LNCaP clone FGC (cell line): ENCODE measurements at regions not wholly inside any gene's neighbourhood (a gene's known extent, or its start where the extent isn't known, plus 50 kb on each side); places are given as distances from the start of the nearest gene placed in this dataset.

Experiments used
- DNase-seq: peaks from one replicate; pipeline ENCODE4 v3.0.0-alpha.2; 2011; ENCODE audit warnings: low read depth
- H3K4me3 ChIP-seq: 2 replicates; pipeline ENCODE4 v1.5.1; 2011; ENCODE audit warnings: mild to moderate bottlenecking, low read depth, low read length, control low read depth
- TF ChIP-seq, protein P1 (sequence below): IDR thresholded peaks from 2 replicates; pipeline ENCODE4 v1.5.1; 2012; ENCODE audit warnings: mild to moderate bottlenecking; ENCODE audit not compliant: control insufficient read depth, insufficient read depth; ENCODE audit errors: extremely low read depth

DNA sequence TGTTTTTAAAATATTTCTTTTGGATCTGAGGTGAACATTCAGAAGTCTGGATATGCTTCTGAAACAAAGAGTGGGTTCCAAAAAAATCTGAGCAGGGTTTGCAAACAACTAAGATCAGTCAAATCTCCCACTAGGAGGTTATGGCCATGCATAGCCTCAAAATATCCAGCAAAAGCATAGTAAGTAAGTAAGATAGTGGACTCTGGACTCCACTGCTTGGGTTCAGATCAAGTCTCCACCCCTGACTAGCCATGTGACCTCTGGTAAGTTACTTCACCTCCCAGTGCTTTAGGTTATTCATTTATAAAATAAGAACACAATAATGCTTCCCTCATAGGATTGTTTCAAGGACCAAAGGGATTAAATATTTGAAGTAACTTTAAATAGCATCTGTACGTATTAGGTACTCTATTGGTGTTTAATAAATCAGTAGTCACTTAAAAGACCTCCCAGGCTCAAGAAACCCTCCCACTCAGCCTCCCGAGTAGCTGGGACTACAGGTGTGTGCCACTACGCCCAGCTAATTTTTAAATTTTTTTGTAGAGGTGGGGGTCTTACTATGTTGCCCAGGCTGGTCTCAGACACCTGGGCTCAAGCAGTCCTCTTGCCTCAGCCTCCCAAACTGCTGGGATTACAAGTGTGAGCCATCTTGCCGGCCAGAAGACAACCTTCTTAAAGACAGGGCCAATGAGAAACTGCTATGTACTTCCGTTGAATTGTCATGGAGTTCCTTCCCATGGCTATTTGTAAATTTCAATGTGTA lies 95.7 kb upstream of the SOX5 start:
- DNase-seq: no peak
- H3K4me3 ChIP-seq: no peak overlapping the region
- TF ChIP-seq, protein P1, sequence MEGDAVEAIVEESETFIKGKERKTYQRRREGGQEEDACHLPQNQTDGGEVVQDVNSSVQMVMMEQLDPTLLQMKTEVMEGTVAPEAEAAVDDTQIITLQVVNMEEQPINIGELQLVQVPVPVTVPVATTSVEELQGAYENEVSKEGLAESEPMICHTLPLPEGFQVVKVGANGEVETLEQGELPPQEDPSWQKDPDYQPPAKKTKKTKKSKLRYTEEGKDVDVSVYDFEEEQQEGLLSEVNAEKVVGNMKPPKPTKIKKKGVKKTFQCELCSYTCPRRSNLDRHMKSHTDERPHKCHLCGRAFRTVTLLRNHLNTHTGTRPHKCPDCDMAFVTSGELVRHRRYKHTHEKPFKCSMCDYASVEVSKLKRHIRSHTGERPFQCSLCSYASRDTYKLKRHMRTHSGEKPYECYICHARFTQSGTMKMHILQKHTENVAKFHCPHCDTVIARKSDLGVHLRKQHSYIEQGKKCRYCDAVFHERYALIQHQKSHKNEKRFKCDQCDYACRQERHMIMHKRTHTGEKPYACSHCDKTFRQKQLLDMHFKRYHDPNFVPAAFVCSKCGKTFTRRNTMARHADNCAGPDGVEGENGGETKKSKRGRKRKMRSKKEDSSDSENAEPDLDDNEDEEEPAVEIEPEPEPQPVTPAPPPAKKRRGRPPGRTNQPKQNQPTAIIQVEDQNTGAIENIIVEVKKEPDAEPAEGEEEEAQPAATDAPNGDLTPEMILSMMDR: no peak

- no peak overlapping the region for H3K4me3 ChIP-seq
- TF ChIP-seq, protein P1: no peak
- no peak for DNase-seq
These were observed 93.2 kb upstream of the SOX5 start for GRCh38 chr12:24042651-24043050.

DNA sequence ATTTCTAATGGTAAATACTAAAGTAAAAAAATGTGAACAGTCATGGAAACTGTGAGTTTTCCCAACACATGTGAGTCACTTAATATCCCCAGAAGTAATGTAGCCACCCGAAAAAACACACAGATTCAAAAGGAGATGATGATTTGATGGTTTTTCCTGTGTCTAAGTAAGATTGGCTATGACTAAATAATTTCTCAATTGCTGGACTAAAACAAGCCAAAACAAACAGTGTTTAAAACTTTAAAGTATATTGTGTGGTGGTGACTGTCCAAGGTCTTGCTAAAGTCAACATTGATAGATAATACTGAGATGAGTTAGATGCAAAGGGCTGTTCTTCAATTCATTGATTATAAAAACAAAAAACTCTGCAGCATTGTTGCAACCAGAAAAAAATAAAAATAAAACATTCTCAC lies 89.6 kb upstream of the SOX5 start:
- DNase-seq: peak; percentile 21
- TF ChIP-seq, protein P1: no peak
- no peak overlapping the region for H3K4me3 ChIP-seq

- TF ChIP-seq, protein P1: no peak
- DNase-seq: no peak
- no peak overlapping the region for H3K4me3 ChIP-seq
These were observed 88.9 kb upstream of the SOX5 start for GRCh38 chr12:24038211-24038997.

- TF ChIP-seq, protein P1: no peak
- H3K4me3 ChIP-seq: no peak overlapping the region
- no peak for DNase-seq
These were observed 87.2 kb upstream of the SOX5 start for GRCh38 chr12:24036438-24037216.

DNA sequence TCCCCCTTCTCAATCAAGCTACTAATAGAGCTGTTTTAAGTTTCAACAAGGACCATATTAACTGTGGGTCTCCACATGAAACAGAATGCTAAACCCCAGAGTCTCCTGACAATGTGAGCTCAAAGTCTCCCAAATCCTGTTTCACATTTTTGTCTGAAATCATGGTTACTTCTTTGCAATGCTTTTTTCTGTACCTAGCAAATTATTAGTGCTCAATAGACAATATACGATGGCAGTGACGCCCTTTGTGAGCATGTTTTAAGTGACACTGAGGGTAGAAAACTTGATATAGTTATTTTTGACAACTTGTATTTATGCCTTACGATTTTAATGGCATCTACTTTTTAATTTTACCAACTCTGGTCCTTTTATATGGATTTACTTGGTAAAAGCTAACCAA lies 85.4 kb upstream of the SOX5 start:
- TF ChIP-seq, protein P1: no peak
- no peak overlapping the region for H3K4me3 ChIP-seq

More for the DNA sequence above, 85.4 kb upstream of the SOX5 start:
- DNase-seq: no peak
